ENCODE measurements at regions not wholly inside any gene's neighbourhood (a gene's known extent, or its start where the extent isn't known, plus 50 kb on each side); places are given as distances from the start of the nearest gene placed in this dataset.

GRCh38 chr10:3321123-3321522 lies 148.5 kb upstream of the PITRM1 start:
- TF ChIP-seq TAF1 (IDR thresholded peaks at IDR 0.05; ENCODE audit: borderline replicate concordance, insufficient read depth, low read length) (no peak), POLR2AphosphoS5 (IDR thresholded peaks at IDR 0.05; ENCODE audit: low read depth, low read length) (no peak)
